H9 (cell line): ENCODE measurements at regions not wholly inside any gene's neighbourhood (a gene's known extent, or its start where the extent isn't known, plus 50 kb on each side); places are given as distances from the start of the nearest gene placed in this dataset.
"Not testable (repeated sequence)": the region's sequence is repeated elsewhere in the genome, so short reads cannot be mapped to it uniquely, and the experiment has no call there.

Experiments
- DNase-seq: peaks from one replicate; pipeline ENCODE4 v3.0.0-alpha.2; 2017
- H2AFZ ChIP-seq: one replicate; pipeline ENCODE4 v1.6.1; 2013; ENCODE audit warnings: mild to moderate bottlenecking, low read length, control low read depth, moderate library complexity
- H2AK5ac ChIP-seq: 2 replicates; pipeline ENCODE4 v1.6.1; 2013; ENCODE audit warnings: low read length, control low read depth, mixed read lengths; ENCODE audit not compliant: insufficient read length
- H2BK120ac ChIP-seq: one replicate; pipeline ENCODE4 v1.6.1; 2013; ENCODE audit warnings: low read depth, mild to moderate bottlenecking, low read length, control low read depth, inconsistent platforms; ENCODE audit not compliant: poor library complexity, severe bottlenecking
- H2BK12ac ChIP-seq: 2 replicates; pipeline ENCODE4 v1.6.1; 2013; ENCODE audit warnings: low read length, control low read depth, mixed read lengths, low read depth; ENCODE audit not compliant: insufficient read length
- H2BK15ac ChIP-seq: 2 replicates; pipeline ENCODE4 v1.6.1; 2013; ENCODE audit warnings: low read depth, low read length, control low read depth
- H2BK20ac ChIP-seq: one replicate; pipeline ENCODE4 v1.6.1; 2013; ENCODE audit warnings: low read depth, mild to moderate bottlenecking, low read length, control low read depth, inconsistent platforms; ENCODE audit not compliant: poor library complexity, severe bottlenecking
- H2BK5ac ChIP-seq: 2 replicates; pipeline ENCODE4 v1.6.1; 2013; ENCODE audit warnings: low read length, control low read depth, mixed read lengths; ENCODE audit not compliant: insufficient read length
- H3K14ac ChIP-seq: 2 replicates; pipeline ENCODE4 v1.6.1; 2013; ENCODE audit warnings: low read length, control low read depth; ENCODE audit not compliant: insufficient read depth
- H3K18ac ChIP-seq: 2 replicates; pipeline ENCODE4 v1.6.1; 2013; ENCODE audit warnings: low read depth, mild to moderate bottlenecking, mixed read lengths, low read length, control low read depth; ENCODE audit not compliant: insufficient read length
- H3K23ac ChIP-seq: 2 replicates; pipeline ENCODE4 v1.6.1; 2013; ENCODE audit warnings: low read length, control low read depth, mixed read lengths, low read depth; ENCODE audit not compliant: insufficient read length
- H3K23me2 ChIP-seq: 2 replicates; pipeline ENCODE4 v1.6.1; 2013; ENCODE audit warnings: low read depth, mild to moderate bottlenecking, mixed read lengths, low read length, control low read depth; ENCODE audit not compliant: insufficient read length, poor library complexity, severe bottlenecking
- H3K27ac ChIP-seq: 2 replicates; pipeline ENCODE4 v1.5.1; 2013; ENCODE audit warnings: low read length, control low read depth, mixed read lengths, low read depth; ENCODE audit not compliant: insufficient read length
- H3K27me3 ChIP-seq: 2 replicates; pipeline ENCODE4 v1.6.1; 2013; ENCODE audit warnings: low read length, control low read depth, inconsistent platforms; ENCODE audit not compliant: insufficient read depth
- H3K4ac ChIP-seq: 2 replicates; pipeline ENCODE4 v1.6.1; 2013; ENCODE audit warnings: low read depth, mild to moderate bottlenecking, control low read depth, inconsistent platforms, low read length, moderate library complexity
- H3K4me1 ChIP-seq: 2 replicates; pipeline ENCODE4 v1.6.1; 2013; ENCODE audit warnings: low read length, control low read depth, inconsistent platforms; ENCODE audit not compliant: insufficient read depth
- H3K4me2 ChIP-seq: 2 replicates; pipeline ENCODE4 v1.6.1; 2013; ENCODE audit warnings: low read length, control low read depth, mixed read lengths; ENCODE audit not compliant: insufficient read length, insufficient read depth
- H3K56ac ChIP-seq: 2 replicates; pipeline ENCODE4 v1.6.1; 2013; ENCODE audit warnings: low read depth, mild to moderate bottlenecking, mixed read lengths, low read length, control low read depth; ENCODE audit not compliant: insufficient read length
- H3K79me1 ChIP-seq: 2 replicates; pipeline ENCODE4 v1.6.1; 2013; ENCODE audit warnings: low read depth, mild to moderate bottlenecking, moderate library complexity, low read length, control low read depth, inconsistent platforms; ENCODE audit not compliant: insufficient read depth, poor library complexity, severe bottlenecking
- H3K79me2 ChIP-seq: 2 replicates; pipeline ENCODE4 v1.6.1; 2013; ENCODE audit warnings: low read length, control low read depth, inconsistent platforms; ENCODE audit not compliant: insufficient read depth
- H3K9ac ChIP-seq: 2 replicates; pipeline ENCODE4 v1.6.1; 2013; ENCODE audit warnings: low read length, control low read depth, mixed read lengths; ENCODE audit not compliant: insufficient read length; ENCODE audit errors: extremely low read depth
- H3K9me3 ChIP-seq: one replicate; pipeline ENCODE4 v1.6.1; 2013; ENCODE audit warnings: low read depth, low read length, inconsistent platforms; ENCODE audit not compliant: control insufficient read depth
- H3T11ph ChIP-seq: one replicate; pipeline ENCODE4 v1.6.1; 2013; ENCODE audit warnings: mild to moderate bottlenecking, low read length, control low read depth, inconsistent platforms
- H4K20me1 ChIP-seq: one replicate; pipeline ENCODE4 v1.6.1; 2013; ENCODE audit not compliant: control insufficient read depth, insufficient read length, insufficient read depth
- H4K5ac ChIP-seq: 2 replicates; pipeline ENCODE4 v1.6.1; 2013; ENCODE audit warnings: low read depth, mild to moderate bottlenecking, mixed read lengths, low read length, control low read depth; ENCODE audit not compliant: insufficient read length
- H4K8ac ChIP-seq: replicated peaks from 2 replicates; pipeline ENCODE4 v1.6.1; 2013; ENCODE audit warnings: low read length, control low read depth, mixed read lengths, low read depth; ENCODE audit not compliant: insufficient read length
- H4K91ac ChIP-seq: 2 replicates; pipeline ENCODE4 v1.6.1; 2013; ENCODE audit warnings: low read depth, mild to moderate bottlenecking, moderate library complexity, mixed read lengths, low read length, control low read depth; ENCODE audit not compliant: insufficient read length
- H3K27ac Mint-ChIP-seq, 3 experiments: 2 replicates in 2 of 3; 3 replicates in 1 of 3; pipeline ENCODE4 v1.8.0; 2020 to 2021; ENCODE audit warnings: mixed read lengths in 3 of 3, mild to moderate bottlenecking in 1 of 3, moderate library complexity in 1 of 3
- H3K27me3 Mint-ChIP-seq: 2 replicates; pipeline ENCODE4 v1.8.0; 2021; ENCODE audit warnings: low read depth, mild to moderate bottlenecking, moderate library complexity, mixed read lengths
- H3K36me3 Mint-ChIP-seq, 3 experiments: 2 replicates in 2 of 3; 3 replicates in 1 of 3; pipeline ENCODE4 v1.8.0; 2020 to 2021; ENCODE audit warnings: low read depth in 3 of 3, mixed read lengths in 3 of 3; ENCODE audit not compliant: insufficient read depth in 1 of 3
- H3K4me1 Mint-ChIP-seq, 2 experiments: 2 replicates each; pipeline ENCODE4 v1.8.0; 2020; ENCODE audit warnings: mixed read lengths in 2 of 2
- H3K4me3 Mint-ChIP-seq, 2 experiments: 2 replicates in 1 of 2; 3 replicates in 1 of 2; pipeline ENCODE4 v1.8.0; 2020 to 2021; ENCODE audit warnings: mild to moderate bottlenecking in 2 of 2, mixed read lengths in 2 of 2, moderate library complexity in 1 of 2
- H3K9me3 Mint-ChIP-seq, 2 experiments: 2 replicates in 1 of 2; 3 replicates in 1 of 2; pipeline ENCODE4 v1.8.0; 2020; ENCODE audit warnings: mild to moderate bottlenecking in 2 of 2, mixed read lengths in 2 of 2, moderate library complexity in 1 of 2
- CTCF ChIP-seq: fragments of 200-600 bp; sonication (generic); conservative IDR thresholded peaks from 3 replicates; pipeline ENCODE4 v1.8.0; 2021; ENCODE audit warnings: antibody characterized with exemption, mild to moderate bottlenecking
- WGBS: extraction: QIAGEN DNeasy Blood & Tissue Kit; methylation state at CpG from one replicate; pipeline ENCODE4 v1.1.7; 2013; ENCODE audit warnings: missing lambda C conversion rate, low lambda C conversion rate, mixed read lengths; ENCODE audit not compliant: insufficient read length; ENCODE audit errors: extremely low coverage; 5-methylcytosine and 5-hydroxymethylcytosine counted together

DNA sequence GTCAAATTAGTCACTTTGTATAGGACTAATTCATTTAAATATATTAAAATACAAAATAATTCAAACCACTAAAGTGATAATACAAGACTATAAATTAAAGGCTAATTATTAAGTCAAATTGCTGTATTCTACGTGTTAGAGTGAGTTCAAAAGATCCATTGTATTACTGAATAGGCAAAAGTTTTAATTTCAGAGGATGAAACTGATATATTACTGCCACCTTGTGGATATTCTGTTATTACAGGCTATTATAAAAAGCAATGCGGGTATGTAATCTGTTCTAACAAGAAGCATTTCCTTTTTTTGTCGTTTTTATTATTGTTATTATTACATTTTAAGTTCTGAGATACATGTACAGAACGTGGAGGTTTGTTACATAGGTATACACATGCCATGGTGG is 66.7 kb upstream of the XKR3 start:
- not testable (repeated sequence) for H3K79me2 ChIP-seq, H3K14ac ChIP-seq, H3K79me1 ChIP-seq, H4K91ac ChIP-seq, H3K9me3 ChIP-seq, H3K27ac Mint-ChIP-seq, H3K27ac ChIP-seq, H3K4me2 ChIP-seq, H3K4me1 ChIP-seq, H3K27me3 ChIP-seq, DNase-seq, H4K5ac ChIP-seq, H2AFZ ChIP-seq, H3K27me3 Mint-ChIP-seq, H3K56ac ChIP-seq, H2BK12ac ChIP-seq, H3K4me1 Mint-ChIP-seq, H4K8ac ChIP-seq, H2BK15ac ChIP-seq, H3K18ac ChIP-seq, H2BK20ac ChIP-seq, H3T11ph ChIP-seq, H2AK5ac ChIP-seq, H2BK120ac ChIP-seq, H3K36me3 Mint-ChIP-seq, H3K23ac ChIP-seq, H3K4me3 Mint-ChIP-seq, H3K4ac ChIP-seq, H4K20me1 ChIP-seq, H2BK5ac ChIP-seq, H3K9ac ChIP-seq, H3K23me2 ChIP-seq
- H3K9me3 Mint-ChIP-seq: peaks cover 26 to 31% of the 10 kb centered on the region in 2 experiments
- peak; percentile 63 for TF ChIP-seq CTCF
- no CpG with 5 or more reads among the region's 4 CpGs for WGBS

GRCh38 chr22:16876339-16876738 is 51.1 kb upstream of the XKR3 start:
- WGBS: no CpG with 5 or more reads among the region's 1 CpG
- H2AK5ac ChIP-seq: not testable (repeated sequence)

More at GRCh38 chr22:16876339-16876738, 51.1 kb upstream of the XKR3 start:
- DNase-seq, H3K23ac ChIP-seq, H3K4me1 ChIP-seq, H3K9ac ChIP-seq, H4K5ac ChIP-seq, H3K27ac ChIP-seq, H3K36me3 Mint-ChIP-seq, H3K18ac ChIP-seq, H2AFZ ChIP-seq, H3K23me2 ChIP-seq, H2BK120ac ChIP-seq, H3K27me3 Mint-ChIP-seq, H3K56ac ChIP-seq, H3K27ac Mint-ChIP-seq, H3T11ph ChIP-seq, H3K79me1 ChIP-seq, H4K8ac ChIP-seq, H3K4ac ChIP-seq, H4K20me1 ChIP-seq, H3K4me3 Mint-ChIP-seq, H3K27me3 ChIP-seq, H3K4me1 Mint-ChIP-seq, H2BK20ac ChIP-seq, H3K14ac ChIP-seq, H2BK5ac ChIP-seq, H3K9me3 ChIP-seq, H2BK12ac ChIP-seq, H2BK15ac ChIP-seq, H3K79me2 ChIP-seq, H4K91ac ChIP-seq, H3K4me2 ChIP-seq: not testable (repeated sequence)
- H3K9me3 Mint-ChIP-seq: peaks cover 32 to 41% of the 10 kb centered on the region in 2 experiments
